DMS114 treated with DMSO at 0.1 percent for 48 hours (cell line): ENCODE measurements at regions not wholly inside any gene's neighbourhood (a gene's known extent, or its start where the extent isn't known, plus 50 kb on each side); places are given as distances from the start of the nearest gene placed in this dataset.
"Not testable (repeated sequence)": the region's sequence is repeated elsewhere in the genome, so short reads cannot be mapped to it uniquely, and the experiment has no call there.

Experiments used
- DNase-seq: peaks from one replicate; lab custom pipeline; 2025; ENCODE audit not compliant: unreplicated experiment; lab: John Stamatoyannopoulos, UW

- DNase-seq = not testable (repeated sequence)
Measured at GRCh38 chr10:130938891-130939290, 372.6 kb downstream of the TCERG1L start.

GRCh38 chr10:130941886-130942285, 369.6 kb downstream of the TCERG1L start:
- no peak for DNase-seq

DNA sequence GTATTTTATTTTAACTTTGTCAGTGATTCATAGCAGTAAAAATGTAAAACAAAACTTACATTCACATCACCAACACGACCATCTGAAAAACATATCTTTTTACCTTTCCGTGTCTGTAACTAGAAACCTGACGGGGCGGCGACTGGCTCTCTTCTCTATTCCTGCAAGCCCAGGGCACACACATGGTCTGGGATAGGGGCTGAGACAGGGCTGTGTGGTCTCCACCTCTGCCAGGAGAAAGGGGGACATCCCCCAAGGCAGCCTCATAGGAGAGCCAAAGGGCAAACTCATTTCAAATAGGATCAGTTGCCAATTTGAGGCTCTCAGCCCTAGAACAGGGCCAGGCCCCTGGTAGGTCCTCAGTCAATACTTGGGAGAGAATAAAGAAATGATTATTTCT, 359.4 kb downstream of the TCERG1L start:
- no peak for DNase-seq

DNA sequence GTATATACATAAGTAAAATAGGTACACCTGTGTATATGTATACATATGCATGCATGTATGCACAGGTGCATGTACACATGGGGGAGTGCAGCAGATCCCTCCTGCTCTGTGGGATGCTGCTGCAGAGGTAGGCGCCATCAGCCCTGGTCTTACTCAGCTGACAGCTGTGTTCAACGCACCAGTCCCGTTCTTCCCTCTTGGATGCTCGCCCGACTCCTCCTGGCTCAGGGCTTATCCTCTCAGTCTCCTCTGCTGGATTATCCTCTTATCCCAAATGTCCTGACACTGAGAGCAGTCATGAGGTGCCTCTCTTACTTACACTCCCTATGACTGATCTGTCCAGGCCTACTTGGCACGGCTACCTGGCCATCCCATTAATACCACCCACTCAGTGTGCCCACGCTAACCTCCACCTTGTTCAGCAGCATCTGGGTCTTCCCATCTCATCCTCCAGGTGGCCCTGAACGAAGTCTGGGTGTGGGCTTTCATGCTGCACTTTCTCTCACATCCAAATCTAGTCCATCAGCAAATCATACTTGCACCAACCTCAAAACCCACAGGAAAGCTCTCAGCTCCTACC, 357.1 kb downstream of the TCERG1L start:
- DNase-seq = no peak

DNA sequence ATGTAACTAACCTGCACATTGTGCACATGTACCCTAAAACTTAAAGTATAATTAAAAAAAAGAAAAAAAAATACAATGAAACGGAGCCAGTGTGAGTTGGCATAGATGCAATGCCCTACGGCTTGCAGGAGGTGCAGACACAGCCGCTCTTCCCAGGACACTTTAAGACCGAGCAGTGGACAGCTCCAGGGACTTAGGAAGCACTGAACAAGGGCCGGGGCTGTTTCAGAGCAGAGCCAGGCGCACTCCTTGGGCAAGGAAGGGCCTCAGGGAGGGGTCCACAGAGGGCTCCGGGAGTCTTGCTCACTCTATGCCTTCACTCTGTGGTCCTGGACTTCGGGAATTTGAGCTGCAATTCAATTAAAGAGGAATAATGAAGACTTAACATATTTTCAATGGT, 355.3 kb downstream of the TCERG1L start:
- DNase-seq = no peak

DNA sequence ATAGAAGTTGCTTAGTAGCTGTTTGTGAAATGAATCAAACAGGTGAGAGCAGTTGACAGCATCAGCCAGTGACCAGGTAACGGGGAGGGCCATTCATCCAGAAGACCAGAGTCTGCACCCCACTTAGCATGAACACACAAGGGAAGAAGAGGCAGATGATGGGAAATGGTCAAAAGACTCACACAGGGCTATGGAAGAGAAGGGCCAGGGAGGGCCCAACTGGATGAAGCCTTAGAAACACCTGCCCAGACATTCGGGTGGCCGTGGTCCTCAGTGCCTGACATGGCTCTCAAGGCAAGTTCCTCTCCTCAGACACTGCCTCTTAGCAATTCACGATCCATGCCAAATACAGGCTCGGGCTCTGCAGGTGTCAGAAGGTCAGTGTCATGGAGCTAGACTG, 354.1 kb downstream of the TCERG1L start:
- no peak for DNase-seq

GRCh38 chr10:130958003-130958402, 353.5 kb downstream of the TCERG1L start:
- DNase-seq = no peak

DNA sequence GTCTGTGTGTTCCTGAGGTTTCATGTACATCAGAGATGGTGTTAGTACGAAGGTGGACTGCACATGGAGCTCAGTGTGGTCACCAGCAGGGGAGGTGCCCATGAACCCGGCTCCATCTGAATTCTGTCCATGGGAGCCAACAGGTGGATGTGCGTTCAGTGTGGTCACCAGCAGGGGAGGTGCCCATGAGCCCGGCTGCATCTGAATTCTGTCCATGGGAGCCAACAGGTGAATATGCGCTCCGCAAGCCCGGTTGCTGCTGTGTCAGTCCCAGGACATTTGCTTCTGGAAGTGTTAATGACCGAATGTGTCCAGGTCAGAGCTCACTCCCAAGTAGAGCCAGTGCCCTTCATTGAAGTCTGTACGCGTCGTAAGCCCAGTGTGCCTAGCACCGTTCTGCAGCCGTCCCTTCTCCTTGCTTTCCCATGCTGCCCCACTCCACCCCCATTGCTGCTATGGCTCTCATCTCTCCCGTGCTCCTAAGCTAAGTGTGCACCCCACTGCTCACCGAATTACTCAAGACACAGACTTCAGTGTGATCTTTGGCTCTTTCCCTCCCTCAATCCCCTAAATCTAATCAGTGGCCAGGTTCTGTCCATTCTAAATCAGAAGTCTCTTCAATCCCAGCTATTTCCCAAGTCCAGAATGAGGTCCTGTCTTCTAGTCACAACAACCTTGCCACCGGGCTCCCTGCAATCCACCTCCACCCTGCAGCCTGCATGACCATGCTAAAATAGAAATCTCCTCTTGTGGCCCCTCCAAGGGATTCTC, 352.4 kb downstream of the TCERG1L start:
- no peak for DNase-seq

- DNase-seq = no peak
Measured at GRCh38 chr10:130959752-130960195, 351.7 kb downstream of the TCERG1L start.

DNA sequence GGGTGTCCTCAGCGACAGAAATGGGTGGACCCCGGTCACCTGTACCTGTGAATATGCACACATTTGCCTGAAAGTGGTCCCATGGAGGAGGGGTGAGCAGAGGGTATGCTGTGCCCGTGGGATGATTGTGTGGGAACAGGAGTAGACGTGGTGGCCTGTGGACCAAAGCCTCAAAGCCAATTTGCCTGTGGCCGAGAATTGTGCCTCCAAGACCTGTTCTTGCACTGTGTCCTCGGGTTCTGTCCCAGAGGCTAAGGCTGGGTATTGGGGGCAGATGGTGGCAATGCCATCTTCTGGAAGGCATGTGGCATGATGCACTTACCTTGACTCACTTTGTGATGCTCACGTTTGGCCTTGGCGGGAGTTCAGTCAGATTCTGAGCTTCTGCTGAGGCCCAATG, 351.0 kb downstream of the TCERG1L start:
- DNase-seq = no peak

- no peak for DNase-seq
Measured at GRCh38 chr10:130961506-130962239, 349.8 kb downstream of the TCERG1L start.

- no peak for DNase-seq
Measured at GRCh38 chr10:130962240-130963051, 349.1 kb downstream of the TCERG1L start.

- no peak for DNase-seq
Measured at GRCh38 chr10:130963052-130963393, 348.5 kb downstream of the TCERG1L start.

GRCh38 chr10:130963786-130964522, 347.6 kb downstream of the TCERG1L start:
- DNase-seq = no peak

GRCh38 chr10:130964771-130965170, 346.8 kb downstream of the TCERG1L start:
- no peak for DNase-seq

DNA sequence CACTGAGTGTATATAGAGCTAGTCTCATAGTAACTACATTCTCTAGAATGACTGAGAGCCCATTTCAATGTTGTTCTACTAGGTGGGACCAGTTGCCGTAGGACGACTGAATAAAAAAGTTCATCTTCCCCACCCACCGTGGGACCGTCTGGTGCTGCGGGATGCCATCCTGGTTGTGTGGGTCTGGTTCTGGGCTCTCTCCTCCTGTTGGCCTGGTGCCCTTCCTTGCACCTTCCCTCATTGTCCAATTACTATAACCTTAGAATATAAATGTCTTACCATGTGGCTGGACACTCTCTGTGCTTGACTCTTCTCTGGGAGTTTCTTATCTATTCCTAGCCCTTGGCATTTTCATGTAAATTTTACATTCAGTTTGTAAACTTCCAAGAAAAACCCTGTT, 344.4 kb downstream of the TCERG1L start:
- no peak for DNase-seq

DNA sequence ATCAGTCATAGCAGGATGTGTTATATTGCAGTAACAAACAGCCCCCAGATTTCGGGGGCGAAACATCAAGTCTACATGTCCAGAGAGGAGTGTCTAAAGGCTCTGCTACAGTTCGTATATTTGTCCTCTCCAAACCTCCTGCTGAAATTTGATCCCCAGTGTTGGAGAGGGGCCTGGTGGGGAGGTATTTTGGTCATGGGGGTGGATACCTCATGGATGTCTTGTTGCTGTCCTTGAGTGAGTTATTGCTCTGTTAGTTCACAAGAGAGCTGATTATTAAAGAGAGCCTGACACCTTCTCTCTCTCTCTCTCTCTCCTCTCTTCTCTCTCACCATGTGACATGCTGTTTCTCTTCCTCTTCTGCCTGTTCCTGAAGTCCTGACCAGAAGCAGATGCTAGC, 343.7 kb downstream of the TCERG1L start:
- no peak for DNase-seq

DNA sequence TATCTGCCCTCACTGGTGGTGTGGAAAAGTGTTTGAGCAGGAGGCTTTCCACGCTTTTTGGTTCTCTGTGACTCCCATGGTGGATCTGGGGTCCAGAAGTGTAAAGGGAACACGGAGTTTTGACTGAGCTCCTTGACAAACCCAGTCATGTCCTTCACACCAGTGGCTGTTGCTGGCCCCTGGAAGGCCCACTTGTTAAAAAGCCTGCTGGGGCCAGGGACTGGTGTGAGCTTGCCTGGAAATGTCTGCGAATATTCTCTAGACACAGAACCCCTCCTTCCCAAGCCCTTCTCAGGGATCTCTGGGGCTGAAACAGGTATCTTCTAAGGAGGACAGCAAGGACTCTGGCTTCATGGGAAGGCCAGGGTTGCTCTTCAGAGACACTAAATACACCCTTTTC, 343.0 kb downstream of the TCERG1L start:
- no peak for DNase-seq

- no peak for DNase-seq
Measured at GRCh38 chr10:130968964-130969363, 342.6 kb downstream of the TCERG1L start.

GRCh38 chr10:130969700-130970099, 341.8 kb downstream of the TCERG1L start:
- DNase-seq = no peak
